Gastroesophageal sphincter (tissue), 3 donors: ENCODE measurements at regions not wholly inside any gene's neighbourhood (a gene's known extent, or its start where the extent isn't known, plus 50 kb on each side); places are given as distances from the start of the nearest gene placed in this dataset.

ENCODE experiments used
- POLR2A ChIP-seq, 2 donors: fragments of 450-650 bp; IDR thresholded peaks; one replicate each; pipeline ENCODE4 v1.6.1; 2017; ENCODE audit warnings: antibody characterized with exemption in 2 of 2, mild to moderate bottlenecking in 2 of 2, moderate library complexity in 1 of 2
- POLR2AphosphoS5 ChIP-seq: sonication (generic); formaldehyde crosslinking; IDR thresholded peaks from one replicate; pipeline ENCODE4 v1.6.1; 2017; ENCODE audit warnings: antibody characterized with exemption
- TF ChIP-seq, protein P1 (sequence below), 4 experiments: fragments of 200-600 bp in 2 of 4; fragments of 450-650 bp in 2 of 4; sonication (generic) in 1 of 4; IDR thresholded peaks; one replicate each; pipeline ENCODE4 v1.5.1; 2017 to 2019; ENCODE audit warnings: antibody characterized with exemption in 4 of 4, mild to moderate bottlenecking in 2 of 4, moderate library complexity in 2 of 4

DNA sequence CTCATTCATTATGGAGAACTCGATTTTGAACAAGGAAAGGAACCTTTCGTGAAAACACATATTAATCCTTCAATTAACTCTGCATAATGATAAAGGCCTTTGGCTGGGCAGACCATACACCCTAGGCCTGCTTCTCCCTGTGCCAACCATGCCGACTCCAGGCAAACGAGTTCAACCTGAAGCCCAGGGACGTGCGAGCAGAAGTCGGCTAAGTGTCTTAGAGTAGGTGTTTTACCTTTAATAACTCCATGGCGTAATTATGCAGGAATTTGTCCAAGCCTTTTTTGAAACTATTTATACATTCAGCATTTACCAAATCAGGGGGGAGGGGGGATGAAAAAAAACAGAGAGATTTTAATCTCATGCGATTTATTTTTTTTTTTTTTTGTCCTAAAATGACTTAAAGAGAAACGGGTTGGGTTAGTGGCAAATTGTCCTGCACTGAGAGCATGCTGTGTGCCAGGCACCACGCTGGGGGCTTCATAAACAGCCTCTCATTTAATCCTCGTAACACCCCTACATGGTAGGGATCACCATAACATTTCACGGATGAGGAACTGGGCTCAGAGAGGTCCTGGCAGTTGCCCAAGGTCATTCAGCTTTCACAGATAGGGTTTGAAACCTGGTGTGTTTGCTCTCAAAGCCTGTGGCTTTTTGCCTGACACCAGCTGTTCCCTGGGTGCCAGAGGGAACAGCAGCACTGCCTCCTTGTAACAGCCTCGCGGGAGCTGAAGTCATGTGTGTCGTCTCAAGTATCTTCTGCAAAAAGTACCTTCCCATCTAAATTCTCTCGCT is 423.9 kb downstream of the MN1 start:
- TF ChIP-seq POLR2A (IDR thresholded peaks at IDR 0.05) (no peak), POLR2AphosphoS5 (no peak)
- TF ChIP-seq, protein P1, sequence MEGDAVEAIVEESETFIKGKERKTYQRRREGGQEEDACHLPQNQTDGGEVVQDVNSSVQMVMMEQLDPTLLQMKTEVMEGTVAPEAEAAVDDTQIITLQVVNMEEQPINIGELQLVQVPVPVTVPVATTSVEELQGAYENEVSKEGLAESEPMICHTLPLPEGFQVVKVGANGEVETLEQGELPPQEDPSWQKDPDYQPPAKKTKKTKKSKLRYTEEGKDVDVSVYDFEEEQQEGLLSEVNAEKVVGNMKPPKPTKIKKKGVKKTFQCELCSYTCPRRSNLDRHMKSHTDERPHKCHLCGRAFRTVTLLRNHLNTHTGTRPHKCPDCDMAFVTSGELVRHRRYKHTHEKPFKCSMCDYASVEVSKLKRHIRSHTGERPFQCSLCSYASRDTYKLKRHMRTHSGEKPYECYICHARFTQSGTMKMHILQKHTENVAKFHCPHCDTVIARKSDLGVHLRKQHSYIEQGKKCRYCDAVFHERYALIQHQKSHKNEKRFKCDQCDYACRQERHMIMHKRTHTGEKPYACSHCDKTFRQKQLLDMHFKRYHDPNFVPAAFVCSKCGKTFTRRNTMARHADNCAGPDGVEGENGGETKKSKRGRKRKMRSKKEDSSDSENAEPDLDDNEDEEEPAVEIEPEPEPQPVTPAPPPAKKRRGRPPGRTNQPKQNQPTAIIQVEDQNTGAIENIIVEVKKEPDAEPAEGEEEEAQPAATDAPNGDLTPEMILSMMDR (IDR thresholded peaks at IDR 0.05), result no peak
